Thyroid gland (tissue), 4 donors: ENCODE measurements at regions not wholly inside any gene's neighbourhood (a gene's known extent, or its start where the extent isn't known, plus 50 kb on each side); places are given as distances from the start of the nearest gene placed in this dataset.

Experiments used
- DNase-seq, 2 donors: peaks; one replicate each; pipeline ENCODE4 v3.0.0-alpha.2; 2019
- H3K27ac ChIP-seq, 3 donors: fragments of 200-600 bp; sonication (generic); 1 replicate in 2 of 3; 2 replicates in 1 of 3; pipeline ENCODE4 v1.5.1; 2016 to 2019; ENCODE audit warnings: mild to moderate bottlenecking in 1 of 3, moderate library complexity in 1 of 3
- H3K27me3 ChIP-seq: fragments of 200-600 bp; sonication (generic); one replicate; pipeline ENCODE4 v1.5.1; 2019
- H3K36me3 ChIP-seq, 2 donors: fragments of 200-600 bp; sonication (generic); one replicate each; pipeline ENCODE4 v1.5.1; 2016 to 2019
- H3K4me1 ChIP-seq, 2 donors: fragments of 200-600 bp; sonication (generic); one replicate each; pipeline ENCODE4 v1.5.1; 2017 to 2019
- H3K4me3 ChIP-seq, 3 donors: fragments of 200-600 bp; sonication (generic); replicated peaks in 1 of 3; 1 replicate in 2 of 3; 2 replicates in 1 of 3; pipeline ENCODE4 v1.5.1; 2016; ENCODE audit warnings: mild to moderate bottlenecking in 1 of 3
- H3K9me3 ChIP-seq: fragments of 200-600 bp; sonication (generic); one replicate; pipeline ENCODE4 v1.5.1; 2017
- CTCF ChIP-seq, 6 experiments: fragments of 200-600 bp in 3 of 6; fragments of 450-650 bp in 3 of 6; sonication (generic) in 3 of 6; IDR thresholded peaks; one replicate each; pipeline ENCODE4 v1.5.1; 2016 to 2019; ENCODE audit warnings: antibody characterized with exemption in 6 of 6, mild to moderate bottlenecking in 2 of 6, inconsistent platforms in 1 of 6, moderate library complexity in 1 of 6
- POLR2A ChIP-seq, 2 donors: fragments of 450-650 bp; IDR thresholded peaks; one replicate each; pipeline ENCODE4 v1.6.1; 2017; ENCODE audit warnings: antibody characterized with exemption in 2 of 2, mild to moderate bottlenecking in 2 of 2, moderate library complexity in 1 of 2
- WGBS, 2 donors: methylation state at CpG; one replicate each; pipeline ENCODE4 v1.1.5; 2017; 5-methylcytosine and 5-hydroxymethylcytosine counted together
- intact Hi-C: fragments of 100-400 bp; cut with DNase I; formaldehyde crosslinking; loops from one replicate; pipeline ENCODE4 v1.15.1; 2023

GRCh38 chr6:68368845-68369244, 266.2 kb upstream of the ADGRB3 start:
- TF ChIP-seq CTCF (IDR thresholded peaks at IDR 0.05) (no peak), POLR2A (IDR thresholded peaks at IDR 0.05) (no peak)
- H3K4me1 ChIP-seq = no peaks in the 10 kb centered on the region
- no peaks in the 10 kb centered on the region for H3K36me3 ChIP-seq
- no peak overlapping the region for H3K27ac ChIP-seq
- DNase-seq = no peak
- no peak overlapping the region for H3K4me3 ChIP-seq
- H3K27me3 ChIP-seq = no peaks in the 10 kb centered on the region
- H3K9me3 ChIP-seq = no peaks in the 10 kb centered on the region
- intact Hi-C loops = no loop called here
- WGBS, 2 donors = 93 to 94% methylated on average over 1 of the region's 1 CpG

GRCh38 chr6:68364271-68364805, 270.7 kb upstream of the ADGRB3 start:
- H3K4me1 ChIP-seq = no peaks in the 10 kb centered on the region
- no peak overlapping the region for H3K27ac ChIP-seq
- H3K9me3 ChIP-seq = no peaks in the 10 kb centered on the region
- no peaks in the 10 kb centered on the region for H3K36me3 ChIP-seq
- H3K4me3 ChIP-seq = no peak overlapping the region
- no peaks in the 10 kb centered on the region for H3K27me3 ChIP-seq
- 62 to 74% methylated on average over 2 of the region's 2 CpGs for whole genome bisulfite sequencing, 2 donors
- TF ChIP-seq POLR2A (IDR thresholded peaks at IDR 0.05) (no peak), CTCF (IDR thresholded peaks at IDR 0.05) (no peak)
- DNase-seq = no peak
- intact Hi-C loops = no loop called here

GRCh38 chr6:68343901-68344300, 291.2 kb upstream of the ADGRB3 start:
- H3K27me3 ChIP-seq = no peaks in the 10 kb centered on the region
- TF ChIP-seq CTCF (IDR thresholded peaks at IDR 0.05) (peak in 1 of 6 experiments; percentile 21), POLR2A (IDR thresholded peaks at IDR 0.05) (no peak)
- no peaks in the 10 kb centered on the region for H3K9me3 ChIP-seq
- intact Hi-C loops = no loop called here
- DNase-seq = no peak
- H3K27ac ChIP-seq = no peak overlapping the region
- H3K4me3 ChIP-seq = no peak overlapping the region
- 44 to 53% methylated on average over 1 of the region's 1 CpG for WGBS, 2 donors
- no peaks in the 10 kb centered on the region for H3K36me3 ChIP-seq
- H3K4me1 ChIP-seq = no peaks in the 10 kb centered on the region

- 61 to 81% methylated on average over 1 of the region's 1 CpG for WGBS, 2 donors
- TF ChIP-seq POLR2A (IDR thresholded peaks at IDR 0.05) = no peak
- intact Hi-C loops = no loop called here
- no peaks in the 10 kb centered on the region for H3K4me1 ChIP-seq
- no peaks in the 10 kb centered on the region for H3K27me3 ChIP-seq
- no peak overlapping the region for H3K4me3 ChIP-seq
- no peak overlapping the region for H3K27ac ChIP-seq
- no peaks in the 10 kb centered on the region for H3K9me3 ChIP-seq
- no peak for DNase-seq
- no peaks in the 10 kb centered on the region for H3K36me3 ChIP-seq
These were observed 292.8 kb upstream of the ADGRB3 start for GRCh38 chr6:68342286-68342685.

GRCh38 chr6:68339488-68340131, 295.5 kb upstream of the ADGRB3 start:
- DNase-seq = no peak
- Histone ChIP-seq H3K27ac (no peak overlapping the region), H3K4me1 (no peaks in the 10 kb centered on the region), H3K27me3 (no peaks in the 10 kb centered on the region), H3K36me3 (no peaks in the 10 kb centered on the region), H3K9me3 (no peaks in the 10 kb centered on the region), H3K4me3 (no peak overlapping the region)
- intact Hi-C loops = no loop called here
- TF ChIP-seq POLR2A (IDR thresholded peaks at IDR 0.05) = no peak
- no peak for TF ChIP-seq CTCF (IDR thresholded peaks at IDR 0.05)
